Keratinocyte (primary cell): ENCODE measurements at regions not wholly inside any gene's neighbourhood (a gene's known extent, or its start where the extent isn't known, plus 50 kb on each side); places are given as distances from the start of the nearest gene placed in this dataset.

Source experiments
- EZH2 ChIP-seq: IDR thresholded peaks from one replicate; pipeline ENCODE4 v1.6.1; 2012; ENCODE audit warnings: inconsistent platforms, mild to moderate bottlenecking, low read length, moderate library complexity
- TF ChIP-seq, protein P1 (sequence below), 3 experiments: IDR thresholded peaks in 1 of 3; conservative IDR thresholded peaks in 1 of 3; optimal IDR thresholded peaks in 1 of 3; 2 replicates in 2 of 3; 3 replicates in 1 of 3; pipeline versions ENCODE3 to v1.5.1; 2011; ENCODE audit warnings: low read length in 3 of 3, mild to moderate bottlenecking in 3 of 3, moderate library complexity in 2 of 3, control low read depth in 1 of 3, inconsistent platforms in 1 of 3; ENCODE audit not compliant: insufficient read depth in 2 of 3; ENCODE audit errors: extremely low read depth in 1 of 3

DNA sequence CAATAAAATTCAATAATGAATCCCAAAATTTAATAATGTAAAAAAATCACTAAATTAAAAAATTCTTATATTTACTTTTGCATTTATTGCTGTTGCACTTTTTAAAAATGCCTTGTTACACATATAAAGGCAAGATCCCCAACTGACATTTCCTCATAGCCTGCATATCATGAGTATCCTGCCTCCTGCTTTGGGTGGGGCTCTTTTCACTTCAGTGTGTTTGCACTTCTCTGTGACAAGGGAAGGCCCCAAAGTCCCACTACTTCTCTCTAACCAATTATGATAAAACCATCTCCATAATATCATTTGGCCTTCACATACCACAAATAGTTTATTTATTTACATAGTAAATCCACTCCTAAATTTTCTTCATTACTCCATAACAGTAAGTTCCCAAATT is 446.1 kb upstream of the MARCKS start:
- no peak for TF ChIP-seq EZH2
- TF ChIP-seq, protein P1, sequence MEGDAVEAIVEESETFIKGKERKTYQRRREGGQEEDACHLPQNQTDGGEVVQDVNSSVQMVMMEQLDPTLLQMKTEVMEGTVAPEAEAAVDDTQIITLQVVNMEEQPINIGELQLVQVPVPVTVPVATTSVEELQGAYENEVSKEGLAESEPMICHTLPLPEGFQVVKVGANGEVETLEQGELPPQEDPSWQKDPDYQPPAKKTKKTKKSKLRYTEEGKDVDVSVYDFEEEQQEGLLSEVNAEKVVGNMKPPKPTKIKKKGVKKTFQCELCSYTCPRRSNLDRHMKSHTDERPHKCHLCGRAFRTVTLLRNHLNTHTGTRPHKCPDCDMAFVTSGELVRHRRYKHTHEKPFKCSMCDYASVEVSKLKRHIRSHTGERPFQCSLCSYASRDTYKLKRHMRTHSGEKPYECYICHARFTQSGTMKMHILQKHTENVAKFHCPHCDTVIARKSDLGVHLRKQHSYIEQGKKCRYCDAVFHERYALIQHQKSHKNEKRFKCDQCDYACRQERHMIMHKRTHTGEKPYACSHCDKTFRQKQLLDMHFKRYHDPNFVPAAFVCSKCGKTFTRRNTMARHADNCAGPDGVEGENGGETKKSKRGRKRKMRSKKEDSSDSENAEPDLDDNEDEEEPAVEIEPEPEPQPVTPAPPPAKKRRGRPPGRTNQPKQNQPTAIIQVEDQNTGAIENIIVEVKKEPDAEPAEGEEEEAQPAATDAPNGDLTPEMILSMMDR (optimal IDR thresholded peaks at IDR 0.05 in 1 of 3, IDR thresholded peaks at IDR 0.05 in 1 of 3, conservative IDR thresholded peaks at IDR 0.05 in 1 of 3; ENCODE audit: extremely low read depth in 1 of 3, insufficient read depth in 2 of 3, low read length in 3 of 3), result no peak
